GM21381 (cell line): ENCODE measurements at regions not wholly inside any gene's neighbourhood (a gene's known extent, or its start where the extent isn't known, plus 50 kb on each side); places are given as distances from the start of the nearest gene placed in this dataset.

Source experiments
- ATAC-seq: cut with Tn5 transposase; IDR thresholded peaks from one replicate; pipeline ENCODE4 v1.9.1; 2021; ENCODE audit warnings: mild to moderate bottlenecking, moderate library complexity; ENCODE audit not compliant: unreplicated experiment

- no peak for ATAC-seq
Measured at GRCh38 chr14:89613260-89614008, 196.4 kb upstream of the FOXN3 start.

GRCh38 chr14:89609500-89610100 lies 192.6 kb upstream of the FOXN3 start:
- ATAC-seq = no peak

- no peak for ATAC-seq
Measured at GRCh38 chr14:89607453-89607852, 190.4 kb upstream of the FOXN3 start.

DNA sequence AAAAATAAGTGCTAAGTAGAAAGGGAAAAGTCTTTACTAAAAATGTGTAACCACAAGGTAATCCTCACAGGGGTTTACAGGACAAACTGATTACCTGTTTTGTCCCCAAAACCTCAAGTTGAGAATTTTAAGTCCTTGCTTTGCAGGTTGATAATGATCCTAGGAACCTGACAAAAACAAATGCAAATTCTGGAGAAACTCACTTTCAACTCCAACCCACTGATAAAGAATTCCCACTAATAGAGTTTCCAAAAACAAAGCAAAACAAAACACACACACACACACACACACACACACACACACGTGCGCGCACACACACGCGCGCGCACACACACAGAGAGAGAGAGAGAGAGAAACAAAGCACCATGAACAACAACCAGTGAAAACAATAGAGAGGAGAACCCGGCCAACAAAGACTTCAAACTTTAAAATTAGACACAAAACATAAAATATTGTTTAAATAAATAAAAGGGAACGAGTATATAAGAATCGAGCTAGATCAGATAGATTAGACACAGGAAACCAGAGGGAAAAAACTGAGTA lies 187.0 kb upstream of the FOXN3 start:
- ATAC-seq = no peak

- no peak for ATAC-seq
Measured at GRCh38 chr14:89600950-89601826, 184.2 kb upstream of the FOXN3 start.

GRCh38 chr14:89600029-89600428 lies 183.0 kb upstream of the FOXN3 start:
- ATAC-seq = no peak

DNA sequence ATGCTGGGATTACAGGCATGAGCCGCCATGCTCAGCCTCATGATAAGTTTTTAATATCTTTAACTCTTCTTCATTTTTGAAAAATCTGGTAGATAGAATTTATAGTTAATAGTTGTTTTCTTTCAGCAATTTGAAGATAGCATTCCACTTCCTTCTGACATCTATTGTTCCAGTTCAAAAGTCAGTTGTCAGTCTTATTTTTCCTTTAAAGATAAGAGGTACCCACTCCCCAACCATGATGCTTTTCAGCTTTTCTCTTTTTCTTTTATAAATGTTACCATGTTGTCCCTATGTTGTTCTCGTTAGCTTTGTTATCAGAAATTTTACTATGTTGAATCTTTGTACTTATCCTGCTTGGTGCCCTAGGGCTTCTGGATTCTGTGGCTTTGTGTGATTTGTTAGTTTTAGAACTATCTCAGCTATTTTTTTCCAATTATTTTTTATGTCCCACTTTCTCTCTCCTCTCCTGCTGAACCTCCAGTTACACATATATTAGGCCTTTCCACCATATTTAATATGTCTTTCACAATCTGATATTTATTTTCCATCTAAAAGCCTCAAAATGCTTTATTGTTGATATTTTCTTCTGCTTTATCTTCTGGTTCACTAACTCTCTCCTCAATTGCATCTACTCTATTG lies 181.6 kb upstream of the FOXN3 start:
- no peak for ATAC-seq

DNA sequence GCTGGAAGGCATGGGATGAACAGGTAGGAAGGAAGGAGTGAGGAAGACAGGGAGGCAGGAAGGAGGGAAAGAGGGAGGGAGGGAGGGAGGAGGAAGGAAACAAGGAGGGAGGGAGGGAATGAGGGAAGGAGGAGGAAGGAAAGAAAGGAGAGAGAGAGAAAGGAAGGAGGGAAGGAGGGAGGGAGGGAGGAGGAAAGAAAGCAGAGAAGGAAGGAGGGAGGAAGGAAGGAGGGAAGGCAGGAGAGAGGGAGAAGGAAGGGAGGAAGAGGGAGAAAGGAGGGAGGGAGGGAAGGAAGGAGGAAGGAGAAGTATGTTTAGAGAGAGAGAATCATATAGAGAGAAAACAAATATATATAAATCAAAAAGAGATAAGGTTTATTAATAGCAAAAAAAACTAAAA lies 175.9 kb upstream of the FOXN3 start:
- ATAC-seq = no peak

DNA sequence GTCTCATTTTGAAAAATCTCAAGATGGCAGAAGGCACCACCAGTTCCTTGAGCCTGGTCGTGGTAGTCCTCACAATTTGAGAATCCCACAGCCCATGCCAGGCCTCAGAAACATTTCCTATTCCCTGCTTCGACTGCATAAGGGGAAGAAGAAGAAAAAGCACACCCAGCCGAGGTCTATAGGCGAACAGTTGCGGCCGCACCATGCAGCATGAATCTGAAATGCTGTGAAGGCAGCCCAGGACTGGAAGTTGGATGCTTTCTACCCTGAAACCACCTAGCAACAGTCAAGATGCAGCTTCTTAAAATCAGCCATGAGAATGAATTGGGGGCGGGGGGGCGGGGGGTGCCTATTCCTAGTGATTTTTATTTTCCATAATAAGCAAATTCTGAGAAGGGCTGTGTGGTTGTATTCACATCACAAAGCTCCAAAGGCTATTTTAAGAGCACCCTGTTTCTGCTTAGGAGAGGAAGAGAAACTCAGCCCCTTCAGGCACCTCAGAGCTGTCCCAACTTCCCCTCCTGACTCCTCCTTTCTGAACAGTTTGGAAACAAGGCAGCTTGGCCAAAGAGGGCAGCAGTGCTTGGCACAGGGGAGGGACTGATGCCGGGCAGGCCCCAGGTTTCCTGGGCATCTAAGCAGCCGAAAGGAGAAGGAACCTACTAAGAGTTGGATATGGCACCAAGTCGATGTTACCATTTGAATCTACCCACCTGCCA lies 172.5 kb upstream of the FOXN3 start:
- peak; percentile 70 for ATAC-seq

GRCh38 chr14:89588840-89589296 lies 171.8 kb upstream of the FOXN3 start:
- peak; percentile 34 for ATAC-seq

GRCh38 chr14:89588016-89588415 lies 171.0 kb upstream of the FOXN3 start:
- no peak for ATAC-seq

GRCh38 chr14:89587136-89587420 lies 170.0 kb upstream of the FOXN3 start:
- no peak for ATAC-seq

- ATAC-seq = no peak
Measured at GRCh38 chr14:89586258-89587135, 169.5 kb upstream of the FOXN3 start.

GRCh38 chr14:89578156-89578555 lies 161.1 kb upstream of the FOXN3 start:
- ATAC-seq = no peak

DNA sequence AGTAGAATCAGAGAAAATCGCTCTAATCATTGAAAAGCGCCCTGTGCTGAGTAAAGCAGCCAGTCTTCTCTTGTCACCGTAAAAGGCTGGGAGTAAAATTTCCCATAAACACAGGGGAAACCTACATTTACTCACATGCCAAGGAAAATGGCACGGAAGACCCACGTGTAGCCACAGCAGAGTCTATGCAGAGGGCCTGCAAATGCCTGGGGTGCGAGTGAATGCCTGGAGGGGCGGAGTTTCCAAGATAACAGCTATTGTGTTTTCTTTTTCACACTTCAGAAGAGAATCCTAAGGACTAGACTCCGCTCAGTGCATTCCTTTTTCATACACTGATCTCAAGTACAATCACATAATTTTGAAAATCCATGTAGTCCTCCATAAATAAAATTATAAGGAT lies 159.9 kb upstream of the FOXN3 start:
- ATAC-seq = no peak

GRCh38 chr14:89576145-89576927 lies 159.3 kb upstream of the FOXN3 start:
- ATAC-seq = no peak

DNA sequence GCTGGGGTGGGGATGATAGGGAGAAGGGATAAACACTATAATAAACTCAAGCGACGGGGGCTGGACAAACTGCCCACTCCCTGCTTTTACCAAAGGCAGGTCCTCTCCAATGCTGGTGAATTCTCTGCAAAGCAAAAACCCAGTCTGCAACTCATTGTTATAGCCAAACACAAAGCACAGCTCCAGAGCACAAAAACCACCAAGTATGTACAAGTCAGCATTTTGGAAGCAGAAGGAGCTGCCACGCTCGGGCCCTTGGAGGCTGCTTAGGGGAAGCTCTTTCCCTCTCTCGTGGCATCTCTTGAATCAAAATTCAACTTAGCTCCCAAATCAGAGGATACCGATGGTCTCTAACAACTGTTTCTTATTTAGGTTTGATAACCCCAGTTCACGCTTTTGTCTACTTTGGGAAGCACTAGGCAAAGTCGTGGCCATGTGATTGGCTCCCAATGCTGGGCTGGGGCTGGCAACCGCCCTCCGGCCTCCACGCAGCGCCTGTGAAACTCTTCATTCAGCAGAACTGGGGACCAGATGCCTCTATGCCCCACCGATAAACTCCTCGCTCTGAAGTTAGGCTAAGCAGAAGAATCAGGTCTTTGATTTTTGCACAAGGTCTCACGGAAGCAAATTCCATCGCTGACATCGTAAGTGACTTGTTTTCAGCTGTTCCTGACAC lies 158.5 kb upstream of the FOXN3 start:
- ATAC-seq = no peak

DNA sequence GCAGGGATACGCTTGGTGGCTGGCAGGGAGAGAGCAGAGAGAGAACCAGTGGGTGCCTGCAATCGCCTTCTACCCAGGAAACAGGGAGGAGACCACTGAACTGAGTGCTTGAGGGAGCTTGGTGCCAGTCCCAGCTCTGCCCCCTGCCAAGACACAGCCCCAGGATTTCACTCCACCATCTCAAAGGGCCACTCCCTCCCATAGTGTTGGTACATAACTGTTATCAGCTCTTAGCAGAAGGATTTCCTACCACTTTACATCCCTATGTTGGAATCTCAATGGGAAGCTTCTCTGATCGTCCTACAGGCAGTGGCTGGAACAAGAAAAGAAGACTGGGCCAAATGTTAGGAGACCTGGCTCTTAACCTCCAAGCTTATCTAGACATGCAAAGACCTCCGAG lies 157.4 kb upstream of the FOXN3 start:
- no peak for ATAC-seq

DNA sequence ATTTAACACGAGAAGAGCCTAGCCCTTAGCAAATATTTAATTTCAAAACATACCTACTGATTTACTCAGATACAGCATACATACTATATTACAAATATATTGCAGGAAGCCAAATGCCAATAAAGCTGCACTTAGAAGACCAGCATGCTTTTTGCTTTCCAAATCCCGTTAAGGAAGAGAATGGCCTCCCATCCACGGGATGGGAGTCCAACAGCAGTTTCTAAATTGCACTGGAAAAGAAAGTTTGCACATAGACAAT lies 156.3 kb upstream of the FOXN3 start:
- no peak for ATAC-seq
